ENCODE measurements at regions not wholly inside any gene's neighbourhood (a gene's known extent, or its start where the extent isn't known, plus 50 kb on each side); places are given as distances from the start of the nearest gene placed in this dataset.

DNA sequence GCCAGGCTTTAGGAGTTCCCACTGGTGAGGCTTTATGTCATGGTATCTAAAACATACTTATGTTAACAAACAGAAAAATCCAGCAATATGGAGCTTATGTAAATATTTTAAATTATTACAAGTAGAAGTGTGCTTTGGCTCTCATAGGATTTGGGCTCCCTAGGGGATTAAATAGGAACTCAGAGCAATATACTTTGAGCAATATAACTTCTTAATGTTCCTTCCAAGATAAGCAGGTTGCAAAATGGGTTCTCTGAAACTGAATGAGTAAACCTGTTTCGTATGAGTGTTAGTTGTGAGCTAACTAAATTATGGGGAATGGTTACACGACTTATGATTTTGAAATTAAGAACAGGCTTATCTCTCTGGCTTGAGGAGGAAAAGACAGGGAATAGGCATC lies 366.1 kb upstream of the ZNF385D start:
- Histone ChIP-seq H2BK12ac (ENCODE audit: low read length) (no peak overlapping the region), H3K23ac (ENCODE audit: low read depth, low read length, poor library complexity) (no peak overlapping the region), H3K4me2 (ENCODE audit: insufficient read depth, low read length, poor library complexity, severe bottlenecking) (no peak overlapping the region), H3K4me3 (ENCODE audit: low read length in 2 of 2) (no peak overlapping the region), H3K4ac (ENCODE audit: low read length) (no peak overlapping the region), H3K9ac (ENCODE audit: low read depth, low read length, poor library complexity) (no peak overlapping the region), H3K18ac (ENCODE audit: low read length) (no peak overlapping the region), H2AFZ (ENCODE audit: low read length) (no peak overlapping the region), H3K79me1 (ENCODE audit: low read depth, low read length) (no peaks in the 10 kb centered on the region), H3K36me3 (replicated peaks in 1 of 2; ENCODE audit: control insufficient read depth in 2 of 2, insufficient read depth in 2 of 2, low read length in 2 of 2) (no peaks in the 10 kb centered on the region), H4K8ac (ENCODE audit: low read depth, low read length) (no peak overlapping the region), H2BK15ac (ENCODE audit: low read length) (no peak overlapping the region), H2AK5ac (ENCODE audit: low read depth, low read length) (no peak overlapping the region), H3K27me3 (ENCODE audit: control insufficient read depth in 3 of 3, insufficient read depth in 3 of 3, low read depth in 1 of 3, low read length in 3 of 3) (no peaks in the 10 kb centered on the region), H2BK5ac (ENCODE audit: low read length) (no peak overlapping the region), H3K9me3 (replicated peaks in 1 of 2; ENCODE audit: control insufficient read depth in 2 of 2, insufficient read depth in 1 of 2, low read depth in 1 of 2, low read length in 2 of 2) (no peaks in the 10 kb centered on the region), H3K14ac (ENCODE audit: low read length) (no peak overlapping the region), H4K91ac (ENCODE audit: low read depth, low read length, poor library complexity) (no peak overlapping the region), H3K27ac (replicated peaks; ENCODE audit: low read length) (no peak overlapping the region), H2BK120ac (ENCODE audit: low read depth, low read length) (no peak overlapping the region), H3K4me1 (ENCODE audit: control insufficient read depth in 2 of 2, insufficient read depth in 1 of 2, low read depth in 1 of 2, low read length in 2 of 2) (no peaks in the 10 kb centered on the region)
- no peak for DNase-seq (ENCODE audit: low spot score)
- no CpG with 5 or more reads among the region's 2 CpGs for WGBS, 2 donors (ENCODE audit: extremely low coverage in 2 of 2, insufficient read length in 2 of 2, insufficient replicate concordance in 1 of 2)

GRCh38 chr3:22117751-22118346 lies 366.8 kb upstream of the ZNF385D start:
- no peak overlapping the region for H2AK5ac ChIP-seq (ENCODE audit: low read depth, low read length)
- no peak overlapping the region for H2BK12ac ChIP-seq (ENCODE audit: low read length)
- H3K14ac ChIP-seq (ENCODE audit: low read length), result no peak overlapping the region
- H3K23ac ChIP-seq (ENCODE audit: low read depth, low read length, poor library complexity), result no peak overlapping the region
- H2BK15ac ChIP-seq (ENCODE audit: low read length), result no peak overlapping the region
- H3K36me3 ChIP-seq (replicated peaks in 1 of 2; ENCODE audit: control insufficient read depth in 2 of 2, insufficient read depth in 2 of 2, low read length in 2 of 2), result no peaks in the 10 kb centered on the region
- H2AFZ ChIP-seq (ENCODE audit: low read length), result no peak overlapping the region
- H3K4me3 ChIP-seq (ENCODE audit: low read length in 2 of 2), result no peak overlapping the region
- H4K8ac ChIP-seq (ENCODE audit: low read depth, low read length), result no peak overlapping the region
- H3K4me1 ChIP-seq (ENCODE audit: control insufficient read depth in 2 of 2, insufficient read depth in 1 of 2, low read depth in 1 of 2, low read length in 2 of 2), result no peaks in the 10 kb centered on the region
- DNase-seq (ENCODE audit: low spot score), result peak; percentile 27
- WGBS, 2 donors (ENCODE audit: extremely low coverage in 2 of 2, insufficient read length in 2 of 2, insufficient replicate concordance in 1 of 2), result no CpG with 5 or more reads among the region's 5 CpGs
- H4K91ac ChIP-seq (ENCODE audit: low read depth, low read length, poor library complexity), result no peak overlapping the region
- no peak overlapping the region for H3K4me2 ChIP-seq (ENCODE audit: insufficient read depth, low read length, poor library complexity, severe bottlenecking)
- H2BK5ac ChIP-seq (ENCODE audit: low read length), result no peak overlapping the region
- no peaks in the 10 kb centered on the region for H3K79me1 ChIP-seq (ENCODE audit: low read depth, low read length)
- H3K9ac ChIP-seq (ENCODE audit: low read depth, low read length, poor library complexity), result no peak overlapping the region
- no peak overlapping the region for H3K27ac ChIP-seq (replicated peaks; ENCODE audit: low read length)
- H3K18ac ChIP-seq (ENCODE audit: low read length), result no peak overlapping the region
- H3K9me3 ChIP-seq (replicated peaks in 1 of 2; ENCODE audit: control insufficient read depth in 2 of 2, insufficient read depth in 1 of 2, low read depth in 1 of 2, low read length in 2 of 2), result no peaks in the 10 kb centered on the region
- H3K4ac ChIP-seq (ENCODE audit: low read length), result no peak overlapping the region
- H3K27me3 ChIP-seq (ENCODE audit: control insufficient read depth in 3 of 3, insufficient read depth in 3 of 3, low read depth in 1 of 3, low read length in 3 of 3), result no peaks in the 10 kb centered on the region
- H2BK120ac ChIP-seq (ENCODE audit: low read depth, low read length), result no peak overlapping the region

DNA sequence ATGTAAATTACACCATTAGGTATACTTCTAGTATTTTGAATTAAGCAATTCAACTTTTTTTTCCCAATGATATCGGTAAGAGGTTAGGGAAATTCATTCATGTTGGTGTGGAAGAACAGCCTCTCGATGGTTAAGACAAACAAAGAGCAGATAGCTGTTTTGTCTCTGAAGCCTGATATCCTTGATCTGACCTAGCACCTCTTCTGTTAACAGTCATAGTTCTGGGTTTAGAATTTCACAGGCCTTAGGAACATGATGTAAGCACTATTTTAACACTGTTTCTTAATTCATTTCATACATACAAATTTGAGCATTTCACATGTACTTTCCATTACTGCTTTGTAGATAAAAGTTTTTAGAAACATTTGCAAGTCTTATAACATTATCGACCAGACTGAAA lies 367.5 kb upstream of the ZNF385D start:
- Histone ChIP-seq H3K27ac (replicated peaks; ENCODE audit: low read length) (no peak overlapping the region), H3K4me3 (ENCODE audit: low read length in 2 of 2) (no peak overlapping the region), H3K18ac (ENCODE audit: low read length) (no peak overlapping the region), H2BK120ac (ENCODE audit: low read depth, low read length) (no peak overlapping the region), H3K4ac (ENCODE audit: low read length) (no peak overlapping the region), H3K27me3 (ENCODE audit: control insufficient read depth in 3 of 3, insufficient read depth in 3 of 3, low read depth in 1 of 3, low read length in 3 of 3) (no peaks in the 10 kb centered on the region), H2AK5ac (ENCODE audit: low read depth, low read length) (no peak overlapping the region), H4K91ac (ENCODE audit: low read depth, low read length, poor library complexity) (no peak overlapping the region), H3K4me2 (ENCODE audit: insufficient read depth, low read length, poor library complexity, severe bottlenecking) (no peak overlapping the region), H2AFZ (ENCODE audit: low read length) (no peak overlapping the region), H2BK5ac (ENCODE audit: low read length) (no peak overlapping the region), H4K8ac (ENCODE audit: low read depth, low read length) (no peak overlapping the region), H3K9ac (ENCODE audit: low read depth, low read length, poor library complexity) (no peak overlapping the region), H3K4me1 (ENCODE audit: control insufficient read depth in 2 of 2, insufficient read depth in 1 of 2, low read depth in 1 of 2, low read length in 2 of 2) (no peaks in the 10 kb centered on the region), H3K36me3 (replicated peaks in 1 of 2; ENCODE audit: control insufficient read depth in 2 of 2, insufficient read depth in 2 of 2, low read length in 2 of 2) (no peaks in the 10 kb centered on the region), H3K79me1 (ENCODE audit: low read depth, low read length) (no peaks in the 10 kb centered on the region), H3K23ac (ENCODE audit: low read depth, low read length, poor library complexity) (no peak overlapping the region), H3K9me3 (replicated peaks in 1 of 2; ENCODE audit: control insufficient read depth in 2 of 2, insufficient read depth in 1 of 2, low read depth in 1 of 2, low read length in 2 of 2) (no peaks in the 10 kb centered on the region), H2BK12ac (ENCODE audit: low read length) (no peak overlapping the region), H3K14ac (ENCODE audit: low read length) (no peak overlapping the region), H2BK15ac (ENCODE audit: low read length) (no peak overlapping the region)
- no CpG with 5 or more reads among the region's 3 CpGs for WGBS, 2 donors (ENCODE audit: extremely low coverage in 2 of 2, insufficient read length in 2 of 2, insufficient replicate concordance in 1 of 2)
- DNase-seq (ENCODE audit: low spot score), result no peak

GRCh38 chr3:22121068-22121701 lies 370.2 kb upstream of the ZNF385D start:
- Histone ChIP-seq H4K8ac (ENCODE audit: low read depth, low read length) (no peak overlapping the region), H2AK5ac (ENCODE audit: low read depth, low read length) (no peak overlapping the region), H3K18ac (ENCODE audit: low read length) (no peak overlapping the region), H3K9ac (ENCODE audit: low read depth, low read length, poor library complexity) (no peak overlapping the region), H3K27ac (replicated peaks; ENCODE audit: low read length) (no peak overlapping the region), H2AFZ (ENCODE audit: low read length) (no peak overlapping the region), H3K4ac (ENCODE audit: low read length) (no peak overlapping the region), H3K79me1 (ENCODE audit: low read depth, low read length) (no peaks in the 10 kb centered on the region), H3K4me1 (ENCODE audit: control insufficient read depth in 2 of 2, insufficient read depth in 1 of 2, low read depth in 1 of 2, low read length in 2 of 2) (no peaks in the 10 kb centered on the region), H2BK15ac (ENCODE audit: low read length) (no peak overlapping the region), H3K36me3 (replicated peaks in 1 of 2; ENCODE audit: control insufficient read depth in 2 of 2, insufficient read depth in 2 of 2, low read length in 2 of 2) (no peaks in the 10 kb centered on the region), H3K4me2 (ENCODE audit: insufficient read depth, low read length, poor library complexity, severe bottlenecking) (no peak overlapping the region), H3K9me3 (replicated peaks in 1 of 2; ENCODE audit: control insufficient read depth in 2 of 2, insufficient read depth in 1 of 2, low read depth in 1 of 2, low read length in 2 of 2) (no peaks in the 10 kb centered on the region), H2BK120ac (ENCODE audit: low read depth, low read length) (no peak overlapping the region), H3K4me3 (ENCODE audit: low read length in 2 of 2) (no peak overlapping the region), H2BK5ac (ENCODE audit: low read length) (no peak overlapping the region), H3K14ac (ENCODE audit: low read length) (no peak overlapping the region), H4K91ac (ENCODE audit: low read depth, low read length, poor library complexity) (no peak overlapping the region), H3K23ac (ENCODE audit: low read depth, low read length, poor library complexity) (no peak overlapping the region), H3K27me3 (ENCODE audit: control insufficient read depth in 3 of 3, insufficient read depth in 3 of 3, low read depth in 1 of 3, low read length in 3 of 3) (no peaks in the 10 kb centered on the region), H2BK12ac (ENCODE audit: low read length) (no peak overlapping the region)
- no CpG with 5 or more reads among the region's 5 CpGs for WGBS, 2 donors (ENCODE audit: extremely low coverage in 2 of 2, insufficient read length in 2 of 2, insufficient replicate concordance in 1 of 2)
- no peak for DNase-seq (ENCODE audit: low spot score)
